ENCODE measurements at regions not wholly inside any gene's neighbourhood (a gene's known extent, or its start where the extent isn't known, plus 50 kb on each side); places are given as distances from the start of the nearest gene placed in this dataset.

DNA sequence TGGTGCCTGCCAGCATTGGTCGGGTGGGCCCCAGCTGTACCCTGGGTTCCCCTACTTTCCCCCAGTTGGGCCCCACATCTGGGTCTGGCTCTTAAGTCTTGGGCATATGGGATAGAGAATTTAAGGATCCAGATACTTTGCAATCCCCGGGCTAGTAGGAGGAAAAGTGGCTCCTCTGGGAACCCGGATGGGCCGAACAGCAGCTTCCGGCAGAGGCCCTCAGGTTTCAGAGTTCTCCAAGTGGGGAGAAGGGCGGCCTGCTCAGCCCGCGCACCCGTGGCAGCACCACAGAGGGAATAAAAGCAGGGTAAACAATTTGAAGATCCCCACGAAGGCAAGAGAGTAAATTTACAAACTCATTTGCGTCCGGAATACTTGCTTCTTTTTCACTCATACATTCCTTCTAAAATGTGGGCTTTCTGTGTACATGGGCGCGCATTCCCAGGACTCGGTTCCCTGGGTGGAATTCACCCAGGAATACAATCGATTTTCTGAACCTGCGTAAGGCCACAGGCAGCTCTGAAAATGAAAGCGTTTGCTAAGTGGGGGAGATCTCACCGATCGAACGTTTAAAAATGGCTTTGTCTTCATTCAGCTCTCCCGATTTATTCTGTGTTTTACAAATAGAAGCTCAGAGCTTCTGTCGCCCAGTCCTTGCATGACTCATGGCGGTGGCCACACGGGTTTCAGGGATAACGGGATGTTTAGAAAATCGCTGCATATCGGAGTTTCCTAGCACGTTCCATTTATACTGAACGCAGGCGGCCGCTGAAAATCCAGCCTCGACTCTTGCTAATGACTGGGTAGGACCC lies 74.0 kb upstream of the POLG start (continued):
- TF ChIP-seq, protein P1, sequence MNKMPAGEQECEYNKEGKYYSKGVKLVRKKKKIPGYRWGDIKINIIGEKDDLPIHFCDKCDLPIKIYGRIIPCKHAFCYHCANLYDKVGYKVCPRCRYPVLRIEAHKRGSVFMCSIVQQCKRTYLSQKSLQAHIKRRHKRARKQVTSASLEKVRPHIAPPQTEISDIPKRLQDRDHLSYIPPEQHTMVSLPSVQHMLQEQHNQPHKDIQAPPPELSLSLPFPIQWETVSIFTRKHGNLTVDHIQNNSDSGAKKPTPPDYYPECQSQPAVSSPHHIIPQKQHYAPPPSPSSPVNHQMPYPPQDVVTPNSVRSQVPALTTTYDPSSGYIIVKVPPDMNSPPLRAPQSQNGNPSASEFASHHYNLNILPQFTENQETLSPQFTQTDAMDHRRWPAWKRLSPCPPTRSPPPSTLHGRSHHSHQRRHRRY (tag by site-specific recombination; IDR thresholded peaks at IDR 0.05): no peak
- no peak for TF ChIP-seq ZNF792 (tag by site-specific recombination; IDR thresholded peaks at IDR 0.05)
- TF ChIP-seq, protein P2, sequence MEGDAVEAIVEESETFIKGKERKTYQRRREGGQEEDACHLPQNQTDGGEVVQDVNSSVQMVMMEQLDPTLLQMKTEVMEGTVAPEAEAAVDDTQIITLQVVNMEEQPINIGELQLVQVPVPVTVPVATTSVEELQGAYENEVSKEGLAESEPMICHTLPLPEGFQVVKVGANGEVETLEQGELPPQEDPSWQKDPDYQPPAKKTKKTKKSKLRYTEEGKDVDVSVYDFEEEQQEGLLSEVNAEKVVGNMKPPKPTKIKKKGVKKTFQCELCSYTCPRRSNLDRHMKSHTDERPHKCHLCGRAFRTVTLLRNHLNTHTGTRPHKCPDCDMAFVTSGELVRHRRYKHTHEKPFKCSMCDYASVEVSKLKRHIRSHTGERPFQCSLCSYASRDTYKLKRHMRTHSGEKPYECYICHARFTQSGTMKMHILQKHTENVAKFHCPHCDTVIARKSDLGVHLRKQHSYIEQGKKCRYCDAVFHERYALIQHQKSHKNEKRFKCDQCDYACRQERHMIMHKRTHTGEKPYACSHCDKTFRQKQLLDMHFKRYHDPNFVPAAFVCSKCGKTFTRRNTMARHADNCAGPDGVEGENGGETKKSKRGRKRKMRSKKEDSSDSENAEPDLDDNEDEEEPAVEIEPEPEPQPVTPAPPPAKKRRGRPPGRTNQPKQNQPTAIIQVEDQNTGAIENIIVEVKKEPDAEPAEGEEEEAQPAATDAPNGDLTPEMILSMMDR (tag by site-specific recombination; IDR thresholded peaks at IDR 0.05): no peak

DNA sequence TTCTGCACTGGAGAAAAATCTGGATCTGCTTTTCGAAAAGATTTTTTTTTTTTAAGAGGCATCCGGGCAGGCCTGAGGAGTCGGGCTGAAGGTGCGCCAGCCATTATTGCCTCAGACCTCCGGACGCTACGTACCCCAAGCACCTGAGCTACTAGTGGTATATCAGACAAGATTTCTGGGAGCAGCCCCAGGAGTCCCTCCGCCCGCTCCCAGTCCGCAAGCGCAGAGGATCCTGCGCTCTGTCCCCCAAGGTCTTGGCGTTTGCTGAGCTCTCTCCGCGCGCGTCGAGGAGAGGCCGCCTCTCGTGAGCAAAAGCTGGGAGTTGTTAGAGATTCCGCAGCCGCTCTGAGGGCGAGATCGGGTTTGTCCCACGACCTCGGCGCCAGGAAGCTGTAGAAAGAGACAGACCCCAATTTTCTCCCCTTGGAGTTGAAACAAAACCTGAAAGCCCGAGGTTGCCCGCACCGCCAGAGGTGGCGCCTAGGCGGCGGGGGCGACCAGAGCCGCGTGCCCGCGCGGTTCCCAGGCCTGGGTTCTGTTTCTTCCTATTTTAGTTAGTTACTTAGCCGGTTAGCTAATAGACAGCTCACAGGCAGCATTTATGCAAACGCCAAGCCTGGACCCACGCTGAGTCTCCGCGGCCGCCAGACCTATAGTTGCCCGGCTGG lies 72.5 kb upstream of the POLG start:
- CTCF ChIA-PET: interaction anchor here (0.6 to 3.3 kb wide), 3 partner anchors 11 to 349 kb away, joined by 3 to 19 read pairs (median 3); no protein-coding TSS in a partner anchor
- Histone ChIP-seq H3K9me3 (ENCODE audit: control insufficient read depth, insufficient read depth, low read depth, low read length) (no peaks in the 10 kb centered on the region), H3K4me1 (ENCODE audit: control insufficient read depth, insufficient read depth, low read length) (peaks cover 2% of the 10 kb centered on the region; the same call in 1 of the 2 replicates), H3K4me3 (ENCODE audit: low read depth, low read length) (no peak overlapping the region), H3K36me3 (ENCODE audit: control insufficient read depth in 2 of 2, insufficient read depth in 1 of 2, low read length in 2 of 2) (no peaks in the 10 kb centered on the region), H3K27ac (ENCODE audit: extremely low read depth, low read depth, low read length) (no peak overlapping the region)
- TF ChIP-seq ZNF76 (tag by site-specific recombination; IDR thresholded peaks at IDR 0.05; ENCODE audit: borderline replicate concordance, low read depth) (no peak), ZNF37A (tag by site-specific recombination; IDR thresholded peaks at IDR 0.05) (no peak), PRDM1 (tag by site-specific recombination; IDR thresholded peaks at IDR 0.05) (no peak), ZNF112 (tag by site-specific recombination; IDR thresholded peaks at IDR 0.05) (no peak), WT1 (tag by site-specific recombination; IDR thresholded peaks at IDR 0.05) (no peak), SALL2 (tag by site-specific recombination; IDR thresholded peaks at IDR 0.05; ENCODE audit: borderline replicate concordance) (no peak), ZNF2 (tag by site-specific recombination; IDR thresholded peaks at IDR 0.05) (no peak), ZNF626 (tag by site-specific recombination; IDR thresholded peaks at IDR 0.05) (no peak), OSR2 (tag by site-specific recombination; IDR thresholded peaks at IDR 0.05) (no peak), ZNF404 (tag by site-specific recombination; IDR thresholded peaks at IDR 0.05) (no peak), ZNF202 (tag by site-specific recombination; IDR thresholded peaks at IDR 0.05; ENCODE audit: borderline replicate concordance) (no peak)
- TF ChIP-seq, protein P3, sequence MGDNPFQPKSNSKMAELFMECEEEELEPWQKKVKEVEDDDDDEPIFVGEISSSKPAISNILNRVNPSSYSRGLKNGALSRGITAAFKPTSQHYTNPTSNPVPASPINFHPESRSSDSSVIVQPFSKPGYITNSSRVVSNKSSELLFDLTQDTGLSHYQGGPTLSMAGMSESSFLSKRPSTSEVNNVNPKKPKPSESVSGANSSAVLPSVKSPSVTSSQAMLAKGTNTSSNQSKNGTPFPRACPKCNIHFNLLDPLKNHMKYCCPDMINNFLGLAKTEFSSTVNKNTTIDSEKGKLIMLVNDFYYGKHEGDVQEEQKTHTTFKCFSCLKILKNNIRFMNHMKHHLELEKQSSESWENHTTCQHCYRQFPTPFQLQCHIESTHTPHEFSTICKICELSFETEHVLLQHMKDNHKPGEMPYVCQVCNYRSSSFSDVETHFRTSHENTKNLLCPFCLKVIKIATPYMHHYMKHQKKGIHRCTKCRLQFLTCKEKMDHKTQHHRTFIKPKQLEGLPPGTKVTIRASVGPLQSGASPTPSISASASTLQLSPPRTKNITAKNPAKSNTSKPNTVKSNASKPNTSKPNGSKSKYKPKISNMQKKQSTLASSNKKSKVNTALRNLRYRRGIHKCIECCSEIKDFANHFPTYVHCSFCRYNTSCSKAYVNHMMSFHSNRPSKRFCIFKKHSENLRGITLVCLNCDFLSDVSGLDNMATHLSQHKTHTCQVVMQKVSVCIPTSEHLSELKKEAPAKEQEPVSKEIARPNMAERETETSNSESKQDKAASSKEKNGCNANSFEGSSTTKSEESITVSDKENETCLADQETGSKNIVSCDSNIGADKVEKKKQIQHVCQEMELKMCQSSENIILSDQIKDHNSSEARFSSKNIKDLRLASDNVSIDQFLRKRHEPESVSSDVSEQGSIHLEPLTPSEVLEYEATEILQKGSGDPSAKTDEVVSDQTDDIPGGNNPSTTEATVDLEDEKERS (tag by site-specific recombination; IDR thresholded peaks at IDR 0.05): no peak
- POLR2A ChIA-PET: no interaction called here
